ENCODE measurements at regions not wholly inside any gene's neighbourhood (a gene's known extent, or its start where the extent isn't known, plus 50 kb on each side); places are given as distances from the start of the nearest gene placed in this dataset.
"Not testable (repeated sequence)": the region's sequence is repeated elsewhere in the genome, so short reads cannot be mapped to it uniquely, and the experiment has no call there.

GRCh38 chr2:156753766-156754165 lies 317.6 kb downstream of the GPD2 start:
- H3K4me1 ChIP-seq (ENCODE audit: insufficient read depth, low read length): no peaks in the 10 kb centered on the region
- no peak overlapping the region for H2AFZ ChIP-seq (ENCODE audit: low read depth, low read length)

GRCh38 chr2:156756516-156756915 lies 320.3 kb downstream of the GPD2 start:
- Histone ChIP-seq H3K36me3 (ENCODE audit: insufficient read depth, low read length) (no peaks in the 10 kb centered on the region), H3K27me3 (ENCODE audit: insufficient read depth, low read length) (no peaks in the 10 kb centered on the region), H3K9me3 (ENCODE audit: low read length) (no peaks in the 10 kb centered on the region), H3K4me3 (ENCODE audit: low read length) (no peak overlapping the region), H3K4me1 (ENCODE audit: insufficient read depth, low read length) (no peaks in the 10 kb centered on the region), H2AFZ (ENCODE audit: low read depth, low read length) (no peak overlapping the region)

More at GRCh38 chr2:156753766-156754165, 317.6 kb downstream of the GPD2 start:
- no peak overlapping the region for H3K4me3 ChIP-seq (ENCODE audit: low read length)
- no peaks in the 10 kb centered on the region for H3K27me3 ChIP-seq (ENCODE audit: insufficient read depth, low read length)
- H3K36me3 ChIP-seq (ENCODE audit: insufficient read depth, low read length): no peaks in the 10 kb centered on the region
- no peaks in the 10 kb centered on the region for H3K9me3 ChIP-seq (ENCODE audit: low read length)

DNA sequence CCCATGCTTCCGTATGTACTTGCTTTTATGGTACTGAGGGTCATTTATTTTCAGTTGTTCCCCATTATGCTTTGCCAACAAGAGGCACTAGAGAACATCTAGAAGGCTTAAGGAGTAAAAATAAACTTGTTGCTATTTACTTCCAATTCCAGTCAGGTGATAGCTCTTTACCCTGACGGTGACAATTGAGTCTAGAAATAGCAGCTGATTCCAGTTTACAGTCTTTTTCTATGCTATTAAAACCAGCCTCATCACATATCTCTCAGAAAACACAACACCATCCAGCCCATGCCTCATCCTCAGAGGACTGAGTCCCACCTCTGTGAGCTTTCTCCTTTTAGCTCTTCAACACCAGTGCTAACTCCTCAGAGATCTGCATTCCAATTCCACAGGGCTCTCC lies 327.0 kb downstream of the GPD2 start:
- H3K36me3 ChIP-seq (ENCODE audit: insufficient read depth, low read length): no peaks in the 10 kb centered on the region
- no peaks in the 10 kb centered on the region for H3K9me3 ChIP-seq (ENCODE audit: low read length)
- no peaks in the 10 kb centered on the region for H3K27me3 ChIP-seq (ENCODE audit: insufficient read depth, low read length)
- no peaks in the 10 kb centered on the region for H3K4me1 ChIP-seq (ENCODE audit: insufficient read depth, low read length)
- H2AFZ ChIP-seq (ENCODE audit: low read depth, low read length): no peak overlapping the region
- no peak overlapping the region for H3K4me3 ChIP-seq (ENCODE audit: low read length)

GRCh38 chr2:156765043-156765442 lies 328.9 kb downstream of the GPD2 start:
- H3K27me3 ChIP-seq (ENCODE audit: insufficient read depth, low read length): no peaks in the 10 kb centered on the region
- no peak overlapping the region for H2AFZ ChIP-seq (ENCODE audit: low read depth, low read length)
- no peaks in the 10 kb centered on the region for H3K36me3 ChIP-seq (ENCODE audit: insufficient read depth, low read length)
- H3K4me1 ChIP-seq (ENCODE audit: insufficient read depth, low read length): no peaks in the 10 kb centered on the region
- no peaks in the 10 kb centered on the region for H3K9me3 ChIP-seq (ENCODE audit: low read length)
- H3K4me3 ChIP-seq (ENCODE audit: low read length): no peak overlapping the region

DNA sequence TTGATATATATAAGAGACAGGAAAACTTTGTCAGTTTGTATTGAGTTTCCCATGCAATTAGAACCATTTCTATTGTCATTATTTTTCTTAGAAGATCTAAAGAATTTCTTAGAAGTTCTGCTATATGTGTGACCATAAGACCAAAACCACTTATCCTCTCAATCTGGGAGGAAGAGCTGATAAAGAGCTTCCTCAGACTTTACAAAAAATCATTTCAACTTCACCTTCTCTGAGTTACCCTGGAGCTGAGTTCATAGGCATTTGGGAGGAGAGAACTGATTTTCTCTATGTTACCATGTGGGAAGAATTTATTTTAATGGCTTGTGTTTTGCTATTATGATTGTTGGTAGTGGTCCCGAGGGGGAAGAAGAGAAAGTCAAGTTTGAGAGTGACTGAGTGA lies 329.3 kb downstream of the GPD2 start:
- Histone ChIP-seq H3K9me3 (ENCODE audit: low read length) (no peaks in the 10 kb centered on the region), H3K4me3 (ENCODE audit: low read length) (no peak overlapping the region), H3K4me1 (ENCODE audit: insufficient read depth, low read length) (no peaks in the 10 kb centered on the region), H3K36me3 (ENCODE audit: insufficient read depth, low read length) (no peaks in the 10 kb centered on the region), H3K27me3 (ENCODE audit: insufficient read depth, low read length) (no peaks in the 10 kb centered on the region), H2AFZ (ENCODE audit: low read depth, low read length) (no peak overlapping the region)

GRCh38 chr2:156769802-156770201 lies 333.6 kb downstream of the GPD2 start:
- Histone ChIP-seq H3K4me1 (ENCODE audit: insufficient read depth, low read length) (no peaks in the 10 kb centered on the region), H3K4me3 (ENCODE audit: low read length) (no peak overlapping the region), H2AFZ (ENCODE audit: low read depth, low read length) (no peak overlapping the region), H3K27me3 (ENCODE audit: insufficient read depth, low read length) (no peaks in the 10 kb centered on the region), H3K9me3 (ENCODE audit: low read length) (no peaks in the 10 kb centered on the region), H3K36me3 (ENCODE audit: insufficient read depth, low read length) (no peaks in the 10 kb centered on the region)

GRCh38 chr2:156778916-156779315 lies 342.7 kb downstream of the GPD2 start:
- Histone ChIP-seq H3K4me3 (ENCODE audit: low read length) (no peak overlapping the region), H3K9me3 (ENCODE audit: low read length) (no peaks in the 10 kb centered on the region), H3K36me3 (ENCODE audit: insufficient read depth, low read length) (no peaks in the 10 kb centered on the region), H3K4me1 (ENCODE audit: insufficient read depth, low read length) (no peaks in the 10 kb centered on the region), H2AFZ (ENCODE audit: low read depth, low read length) (no peak overlapping the region), H3K27me3 (ENCODE audit: insufficient read depth, low read length) (no peaks in the 10 kb centered on the region)

- Histone ChIP-seq H2AFZ (ENCODE audit: low read depth, low read length) (no peak overlapping the region), H3K36me3 (ENCODE audit: insufficient read depth, low read length) (no peaks in the 10 kb centered on the region), H3K9me3 (ENCODE audit: low read length) (no peaks in the 10 kb centered on the region), H3K4me1 (ENCODE audit: insufficient read depth, low read length) (no peaks in the 10 kb centered on the region), H3K4me3 (ENCODE audit: low read length) (no peak overlapping the region), H3K27me3 (ENCODE audit: insufficient read depth, low read length) (peaks cover 2% of the 10 kb centered on the region)
These were observed 343.4 kb downstream of the GPD2 start for GRCh38 chr2:156779416-156780120.

GRCh38 chr2:156781677-156782076 lies 345.5 kb downstream of the GPD2 start:
- not testable (repeated sequence) for H2AFZ ChIP-seq (ENCODE audit: low read depth, low read length); H3K9me3 ChIP-seq (ENCODE audit: low read length); H3K4me3 ChIP-seq (ENCODE audit: low read length); H3K36me3 ChIP-seq (ENCODE audit: insufficient read depth, low read length); H3K4me1 ChIP-seq (ENCODE audit: insufficient read depth, low read length); H3K27me3 ChIP-seq (ENCODE audit: insufficient read depth, low read length)

GRCh38 chr2:156784020-156784701 lies 348.0 kb downstream of the GPD2 start:
- Histone ChIP-seq H3K4me3 (ENCODE audit: low read length) (no peak overlapping the region), H3K36me3 (ENCODE audit: insufficient read depth, low read length) (no peaks in the 10 kb centered on the region), H2AFZ (ENCODE audit: low read depth, low read length) (no peak overlapping the region), H3K4me1 (ENCODE audit: insufficient read depth, low read length) (no peaks in the 10 kb centered on the region), H3K9me3 (ENCODE audit: low read length) (no peaks in the 10 kb centered on the region), H3K27me3 (ENCODE audit: insufficient read depth, low read length) (peaks cover 2% of the 10 kb centered on the region)

- H3K4me1 ChIP-seq (ENCODE audit: insufficient read depth, low read length): no peaks in the 10 kb centered on the region
- peaks cover 2% of the 10 kb centered on the region for H3K27me3 ChIP-seq (ENCODE audit: insufficient read depth, low read length)
- no peak overlapping the region for H2AFZ ChIP-seq (ENCODE audit: low read depth, low read length)
- no peaks in the 10 kb centered on the region for H3K9me3 ChIP-seq (ENCODE audit: low read length)
- no peaks in the 10 kb centered on the region for H3K36me3 ChIP-seq (ENCODE audit: insufficient read depth, low read length)
- no peak overlapping the region for H3K4me3 ChIP-seq (ENCODE audit: low read length)
These were observed 351.3 kb downstream of the GPD2 start for GRCh38 chr2:156787517-156787916.

GRCh38 chr2:156790343-156791037 lies 354.3 kb downstream of the GPD2 start:
- H2AFZ ChIP-seq (ENCODE audit: low read depth, low read length): no peak overlapping the region
- peaks cover 4% of the 10 kb centered on the region for H3K27me3 ChIP-seq (ENCODE audit: insufficient read depth, low read length)
- H3K36me3 ChIP-seq (ENCODE audit: insufficient read depth, low read length): no peaks in the 10 kb centered on the region
- no peaks in the 10 kb centered on the region for H3K4me1 ChIP-seq (ENCODE audit: insufficient read depth, low read length)
- H3K9me3 ChIP-seq (ENCODE audit: low read length): no peaks in the 10 kb centered on the region
- no peak overlapping the region for H3K4me3 ChIP-seq (ENCODE audit: low read length)

DNA sequence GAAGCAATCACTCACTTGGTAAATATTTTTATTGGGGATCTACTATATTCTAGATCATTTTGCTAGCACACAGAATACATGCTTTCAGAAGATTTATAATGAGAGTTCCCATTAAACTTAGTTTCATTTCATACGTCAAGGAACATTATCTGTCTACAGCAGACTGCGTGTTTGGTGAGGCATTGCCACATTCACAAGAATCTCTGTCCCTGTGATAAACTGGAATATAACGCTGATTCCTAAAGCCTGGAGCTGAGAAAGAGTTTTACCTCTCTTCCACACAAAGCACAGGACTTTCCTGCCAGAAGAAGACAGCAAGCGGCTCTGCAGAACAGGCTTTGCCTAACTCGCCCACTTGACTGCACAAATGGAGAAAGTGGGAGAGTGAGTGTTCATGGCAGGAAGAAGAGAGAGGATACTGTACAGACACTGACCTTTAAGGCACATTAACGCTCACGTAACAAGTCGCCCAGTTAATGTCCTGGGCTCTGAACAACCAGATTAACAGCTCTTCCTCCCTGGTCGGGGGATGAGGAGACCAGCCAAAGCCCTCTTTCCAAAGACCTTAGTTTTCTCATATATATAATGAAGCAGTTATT lies 356.2 kb downstream of the GPD2 start:
- Histone ChIP-seq H3K9me3 (ENCODE audit: low read length) (no peaks in the 10 kb centered on the region), H3K4me1 (ENCODE audit: insufficient read depth, low read length) (no peaks in the 10 kb centered on the region), H3K27me3 (ENCODE audit: insufficient read depth, low read length) (peaks cover 4% of the 10 kb centered on the region), H3K4me3 (ENCODE audit: low read length) (no peak overlapping the region), H2AFZ (ENCODE audit: low read depth, low read length) (no peak overlapping the region), H3K36me3 (ENCODE audit: insufficient read depth, low read length) (no peaks in the 10 kb centered on the region)

All from neuron (in vitro differentiated cells).